Suppressor macrophage treated with lipopolysaccharide for 4 hours (primary cell): ENCODE measurements at regions not wholly inside any gene's neighbourhood (a gene's known extent, or its start where the extent isn't known, plus 50 kb on each side); places are given as distances from the start of the nearest gene placed in this dataset.
"Not testable (repeated sequence)": the region's sequence is repeated elsewhere in the genome, so short reads cannot be mapped to it uniquely, and the experiment has no call there.

Source experiments
- DNase-seq: peaks from one replicate; pipeline ENCODE4 v3.0.0-alpha.2; 2020

DNA sequence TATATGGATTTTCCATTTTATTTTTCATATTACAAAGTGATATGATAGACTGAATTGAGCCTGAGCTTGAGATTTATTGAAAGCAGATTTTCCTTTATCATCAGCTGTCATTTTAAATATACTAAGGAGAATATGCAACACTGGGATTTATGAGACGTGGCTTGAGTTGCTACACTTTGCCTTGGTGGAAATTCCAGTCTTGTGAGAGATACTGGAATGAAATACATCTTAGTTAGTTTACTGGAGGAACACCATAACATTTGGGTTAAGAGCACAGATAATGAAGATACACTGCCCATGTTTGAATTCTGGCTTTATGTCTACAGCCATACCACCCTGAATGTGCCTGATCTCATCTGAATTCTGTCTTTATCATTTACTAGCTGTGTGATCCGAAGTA, 86.5 kb upstream of the IFNGR1 start:
- DNase-seq: peak; percentile 34

DNA sequence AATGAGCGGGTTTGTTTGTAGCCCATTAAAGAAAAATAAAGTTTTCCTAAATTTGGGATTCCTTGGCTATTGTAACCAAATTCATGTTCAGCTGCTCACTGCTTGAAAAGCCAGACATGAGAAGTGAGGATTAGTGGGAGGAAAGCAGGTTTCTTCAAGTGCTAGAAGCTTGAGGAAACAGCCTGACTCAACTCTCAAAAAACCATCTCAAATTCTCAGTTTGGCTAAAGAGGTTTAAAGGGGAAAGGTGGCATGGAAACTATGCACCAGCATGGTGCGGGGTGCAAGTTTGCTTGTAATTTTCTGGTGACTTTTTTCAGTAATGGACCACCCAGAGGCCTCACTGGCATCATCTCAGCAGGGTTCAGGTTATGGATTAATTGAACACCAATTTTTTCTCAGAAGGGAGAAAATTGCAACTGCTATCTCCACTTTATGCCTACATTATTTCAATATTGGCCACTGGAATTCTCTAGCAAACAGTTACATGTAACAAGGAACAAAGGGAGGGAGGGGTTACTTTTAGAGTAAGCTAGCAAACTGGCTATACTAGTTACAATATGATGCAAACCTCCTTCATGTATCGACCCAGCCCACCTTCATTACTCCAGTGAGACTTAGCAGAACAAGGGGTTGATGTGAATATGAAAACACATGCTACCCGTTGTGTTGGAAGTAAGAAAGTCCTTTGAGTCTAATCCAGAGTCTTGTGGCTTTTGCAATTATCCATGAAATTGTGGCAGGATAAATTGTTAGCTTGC, 85.0 kb upstream of the IFNGR1 start:
- DNase-seq: no peak

DNA sequence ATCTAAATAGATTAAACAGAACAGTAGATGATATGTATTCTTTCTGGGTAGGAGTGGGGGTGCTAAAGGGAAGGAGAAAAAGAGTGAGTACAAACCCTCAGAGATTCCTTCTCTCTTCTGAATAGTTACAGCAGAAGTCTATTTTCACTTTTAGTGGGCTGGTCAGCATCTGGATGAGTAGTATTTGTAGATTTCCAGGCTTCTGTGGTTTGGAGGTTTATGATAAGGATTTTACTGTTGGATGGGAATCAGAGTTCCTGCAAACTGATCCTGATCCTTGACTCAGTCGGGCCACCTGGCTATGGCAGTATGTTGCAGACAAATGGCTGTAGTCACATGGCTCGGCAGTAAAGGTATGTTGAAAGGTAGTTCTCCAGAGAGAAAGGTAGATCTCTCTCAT, 84.3 kb upstream of the IFNGR1 start:
- no peak for DNase-seq

DNA sequence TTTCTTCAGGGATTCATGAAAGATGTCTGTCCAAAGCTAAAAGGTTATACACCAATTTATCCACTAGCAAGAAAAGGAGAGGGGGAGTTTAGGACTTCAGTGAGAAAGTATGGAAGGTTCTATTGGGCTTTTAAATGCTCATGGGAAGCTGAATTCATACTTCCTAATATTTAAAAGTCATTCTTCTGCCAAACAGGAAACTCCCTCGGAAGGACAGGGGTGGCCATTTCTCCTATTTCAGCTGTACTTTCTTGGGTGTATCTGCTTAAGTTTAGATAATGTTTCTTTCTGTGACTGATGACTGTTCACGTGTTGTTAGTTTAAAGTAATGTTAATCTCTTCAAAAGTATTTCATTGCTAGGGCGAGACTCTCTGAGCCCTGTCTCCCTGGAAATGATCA, 80.5 kb upstream of the IFNGR1 start:
- DNase-seq: peak; percentile 25

DNA sequence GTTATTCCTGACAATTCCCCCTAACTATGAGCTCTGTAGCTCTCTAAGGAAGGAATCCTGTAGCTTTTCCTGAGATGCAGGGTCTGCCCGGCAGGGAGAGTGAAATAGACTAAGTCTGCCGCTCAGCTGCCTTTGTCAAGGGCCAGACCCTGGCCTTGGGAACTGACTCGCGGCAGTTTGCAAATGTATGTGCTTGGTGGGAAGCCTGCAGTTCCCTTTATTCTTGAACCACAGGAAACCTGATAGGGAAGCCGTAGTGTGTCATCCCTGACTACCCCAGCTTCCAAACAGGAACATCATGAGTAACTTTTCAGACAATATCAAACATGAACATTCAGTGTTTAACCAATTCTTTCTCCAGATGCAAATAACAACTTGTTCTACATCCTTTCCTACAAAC, 78.7 kb upstream of the IFNGR1 start:
- peak; percentile 87 for DNase-seq

DNA sequence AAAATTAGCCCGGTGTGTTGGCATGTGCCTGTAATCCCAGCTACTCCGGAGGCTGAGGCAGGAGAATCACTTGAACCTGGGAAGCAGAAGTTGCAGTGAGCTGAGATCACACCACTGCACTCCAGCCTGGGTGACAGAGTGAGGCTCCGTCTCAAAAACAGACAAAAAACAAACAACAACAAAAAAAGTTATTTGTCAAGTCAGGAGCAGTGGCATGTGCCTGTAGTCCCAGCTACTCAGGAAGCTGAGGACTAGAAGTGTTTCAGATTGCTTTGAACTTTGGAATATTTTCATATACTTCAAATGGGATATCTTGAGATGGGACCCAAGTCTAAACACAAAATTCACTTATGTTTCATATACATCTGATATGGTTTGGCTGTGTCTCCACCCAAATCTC, 73.1 kb upstream of the IFNGR1 start:
- DNase-seq: not testable (repeated sequence)

DNA sequence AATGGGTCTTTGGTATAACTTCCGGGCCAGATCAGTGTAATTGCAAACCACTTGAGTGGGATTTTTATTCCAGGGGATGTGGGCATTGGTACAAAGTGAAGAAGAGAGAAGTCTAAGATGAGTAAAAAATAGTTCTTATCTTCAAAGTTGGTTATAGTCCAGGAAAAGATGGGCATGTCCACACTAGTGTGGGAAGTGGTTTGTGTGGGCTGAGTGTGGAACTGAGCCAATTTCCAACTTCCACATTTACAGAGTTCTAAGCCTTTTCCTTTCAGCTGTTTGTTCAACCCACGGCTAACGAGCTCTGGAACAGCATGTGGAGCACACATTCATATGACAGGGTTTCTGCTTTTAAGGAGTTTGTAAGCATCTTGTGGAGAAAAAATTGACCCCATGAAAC, 72.3 kb upstream of the IFNGR1 start:
- peak; percentile 94 for DNase-seq

DNA sequence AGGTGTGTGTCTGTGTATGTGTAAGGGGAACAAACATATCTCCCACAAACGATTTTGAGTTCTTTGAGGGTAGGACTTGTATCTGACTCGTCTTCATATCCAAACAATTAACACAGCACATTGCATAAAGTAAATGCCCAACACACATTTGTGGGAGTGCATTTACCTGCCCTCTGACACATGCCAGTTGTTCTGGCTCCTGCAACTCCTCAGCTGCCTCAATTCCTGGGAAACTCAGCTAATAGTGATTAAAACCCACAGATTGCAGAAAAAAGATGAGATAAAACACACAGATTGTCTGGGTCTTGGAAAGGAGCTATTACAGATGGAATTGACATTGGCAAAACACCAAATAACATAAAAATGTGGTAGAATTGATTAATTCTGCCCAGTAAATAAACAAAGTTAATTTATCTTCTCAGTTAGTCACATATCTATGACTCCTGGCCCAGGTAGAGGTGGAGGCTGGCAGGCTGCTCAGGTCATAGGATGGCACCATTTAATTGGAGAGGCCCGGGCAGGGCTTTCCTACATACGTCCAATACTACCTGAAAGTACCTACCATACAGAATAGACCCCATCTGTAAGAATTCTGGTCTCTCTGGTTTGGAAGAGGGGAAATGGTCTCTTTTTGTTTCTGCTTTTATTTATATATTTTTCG, 71.5 kb upstream of the IFNGR1 start:
- no peak for DNase-seq

DNA sequence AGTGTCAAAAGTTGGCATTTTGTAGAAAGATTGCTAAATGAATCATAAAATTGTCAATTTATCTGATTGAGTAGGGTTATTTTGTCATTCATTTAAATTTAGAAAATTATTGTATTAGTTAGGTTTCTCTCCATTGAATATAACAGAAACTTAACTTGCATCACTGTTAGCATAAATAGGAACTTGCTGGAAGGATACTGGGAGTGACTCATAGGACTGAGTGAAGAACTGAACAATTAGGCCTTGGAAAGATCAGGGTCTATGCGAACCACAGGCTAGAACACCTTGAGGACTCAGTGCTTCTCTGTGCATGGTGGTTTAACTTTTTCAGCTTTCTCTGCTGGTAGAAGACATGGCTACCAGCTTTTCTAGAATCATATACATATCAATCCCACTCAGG, 67.7 kb upstream of the IFNGR1 start:
- peak; percentile 74 for DNase-seq

DNA sequence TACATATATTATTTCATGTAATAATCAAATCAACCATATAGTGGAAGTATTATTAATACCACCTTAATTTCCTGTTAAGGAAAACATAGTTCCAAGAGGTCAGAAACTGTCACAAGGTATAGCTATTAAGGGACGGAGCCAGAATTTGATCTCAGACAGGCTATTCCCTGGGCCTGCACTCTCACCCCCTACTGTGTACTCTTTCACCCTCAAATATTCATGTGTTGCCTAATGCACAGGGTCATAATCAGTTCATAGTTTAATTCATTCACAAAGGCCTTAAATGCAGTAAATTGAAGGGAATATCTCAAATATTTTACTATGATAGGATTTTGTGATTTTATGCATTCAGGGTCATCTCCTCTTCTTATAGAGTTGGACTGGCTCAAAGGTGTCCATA, 67.2 kb upstream of the IFNGR1 start:
- DNase-seq: no peak

DNA sequence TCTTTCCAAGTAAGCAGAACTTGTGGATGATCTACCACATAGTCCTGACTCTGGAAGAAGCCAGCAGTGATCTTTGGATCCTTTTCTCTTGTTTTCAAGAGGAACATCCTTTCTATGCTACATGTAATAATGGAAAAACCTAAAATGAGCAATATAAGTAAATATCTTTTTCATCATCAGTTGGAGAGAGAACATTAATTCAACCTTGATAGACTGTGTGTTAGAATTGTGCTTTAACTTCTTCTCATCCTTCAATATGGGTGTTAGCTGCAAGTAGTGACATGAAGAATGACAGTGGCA, 65.6 kb upstream of the IFNGR1 start:
- no peak for DNase-seq

DNA sequence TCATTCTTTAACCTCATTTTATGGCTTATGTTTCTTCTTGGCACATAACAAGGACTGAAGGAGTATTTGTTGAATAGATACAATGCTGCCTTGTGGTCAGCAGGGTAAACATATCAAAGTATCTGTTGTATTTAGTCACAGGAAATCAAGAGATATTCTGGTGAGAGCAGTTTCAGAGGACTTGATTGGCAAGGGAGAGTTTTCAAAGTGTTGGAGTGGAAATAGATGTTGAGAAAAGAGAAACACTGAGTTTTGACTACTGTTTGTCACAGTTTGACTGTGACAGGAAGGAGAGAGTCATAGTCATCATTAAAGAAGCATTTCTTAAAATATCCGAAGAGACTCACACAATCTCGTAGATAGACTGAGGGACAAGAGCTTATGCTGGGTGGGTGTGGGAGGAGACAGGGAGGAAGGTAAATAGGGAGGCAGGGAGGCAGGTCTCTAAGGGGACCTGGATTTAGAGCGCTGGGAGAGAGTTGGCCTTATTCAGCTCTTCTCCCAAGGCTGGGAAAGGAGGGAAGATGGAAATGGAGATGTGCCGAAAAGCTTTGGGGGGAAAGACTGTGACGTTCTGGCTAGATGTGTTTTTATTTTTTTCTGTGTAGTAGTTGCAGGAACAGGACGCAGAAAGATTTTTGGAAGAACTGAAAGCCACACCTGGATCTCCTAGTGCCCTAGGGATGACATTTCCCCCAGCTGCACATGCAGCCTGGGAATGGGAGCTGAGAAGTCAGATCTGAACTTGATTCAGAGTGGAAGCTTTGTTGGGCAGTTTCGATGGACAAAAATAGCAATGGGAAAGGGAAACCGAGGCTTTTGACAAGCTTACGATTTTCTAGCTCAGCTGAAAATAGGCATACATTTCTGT, 65.0 kb upstream of the IFNGR1 start:
- DNase-seq: peak; percentile 49

DNA sequence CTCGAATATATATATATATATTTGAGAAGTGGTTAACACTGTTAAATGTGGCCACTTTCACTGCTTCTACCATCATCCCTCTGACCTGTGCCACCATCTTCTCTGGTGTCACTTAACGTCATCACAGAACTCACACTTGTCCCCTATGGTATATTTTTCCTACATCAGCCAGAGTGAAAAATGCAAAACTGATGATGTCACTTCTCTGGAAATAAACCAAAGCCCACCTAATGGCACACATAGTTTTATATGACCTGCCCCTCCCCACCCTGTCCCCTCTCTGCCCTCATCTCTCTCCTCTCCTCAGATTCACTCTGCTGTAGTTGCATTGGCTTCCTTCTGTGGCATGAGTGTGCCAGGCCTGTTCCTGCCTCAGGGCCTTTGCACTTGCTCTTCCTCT, 63.9 kb upstream of the IFNGR1 start:
- DNase-seq: no peak

DNA sequence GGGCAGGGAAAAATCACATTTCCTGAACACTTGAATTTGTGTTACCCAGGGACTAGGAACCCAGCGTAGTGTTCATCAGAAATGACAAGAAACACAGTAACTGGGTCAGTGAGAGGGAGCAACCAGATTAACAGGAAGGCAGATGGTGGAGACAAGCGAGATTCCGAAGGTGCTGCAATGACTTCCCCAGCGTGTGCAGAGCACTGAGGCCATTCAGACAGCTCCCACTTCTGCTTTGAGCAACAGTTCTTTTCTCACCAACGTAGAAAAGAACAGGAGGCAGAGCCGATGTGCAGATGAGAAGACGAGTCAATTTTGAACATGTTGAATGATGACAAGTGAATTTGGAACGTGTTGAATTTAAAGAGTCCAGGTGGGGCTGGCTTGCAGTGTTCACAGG, 63.1 kb upstream of the IFNGR1 start:
- peak; percentile 63 for DNase-seq

DNA sequence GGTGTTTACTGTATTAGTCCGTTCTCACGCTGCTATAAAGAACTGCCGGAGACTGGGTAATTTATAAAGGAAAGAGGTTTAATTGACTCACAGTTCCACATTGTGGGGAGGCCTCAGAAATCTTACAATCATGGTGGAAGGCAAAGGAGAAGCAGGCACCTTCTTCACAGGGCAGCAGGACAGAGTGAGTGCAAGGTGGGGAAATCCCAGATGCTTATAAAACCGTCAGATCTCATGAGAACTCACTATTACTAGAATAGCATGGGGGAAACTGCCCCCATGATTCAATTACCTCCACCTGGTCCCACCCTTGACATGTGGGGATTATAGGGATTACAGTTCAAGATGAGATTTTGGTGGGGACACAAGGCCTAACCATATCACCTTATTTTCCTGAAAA, 60.1 kb upstream of the IFNGR1 start:
- not testable (repeated sequence) for DNase-seq

DNA sequence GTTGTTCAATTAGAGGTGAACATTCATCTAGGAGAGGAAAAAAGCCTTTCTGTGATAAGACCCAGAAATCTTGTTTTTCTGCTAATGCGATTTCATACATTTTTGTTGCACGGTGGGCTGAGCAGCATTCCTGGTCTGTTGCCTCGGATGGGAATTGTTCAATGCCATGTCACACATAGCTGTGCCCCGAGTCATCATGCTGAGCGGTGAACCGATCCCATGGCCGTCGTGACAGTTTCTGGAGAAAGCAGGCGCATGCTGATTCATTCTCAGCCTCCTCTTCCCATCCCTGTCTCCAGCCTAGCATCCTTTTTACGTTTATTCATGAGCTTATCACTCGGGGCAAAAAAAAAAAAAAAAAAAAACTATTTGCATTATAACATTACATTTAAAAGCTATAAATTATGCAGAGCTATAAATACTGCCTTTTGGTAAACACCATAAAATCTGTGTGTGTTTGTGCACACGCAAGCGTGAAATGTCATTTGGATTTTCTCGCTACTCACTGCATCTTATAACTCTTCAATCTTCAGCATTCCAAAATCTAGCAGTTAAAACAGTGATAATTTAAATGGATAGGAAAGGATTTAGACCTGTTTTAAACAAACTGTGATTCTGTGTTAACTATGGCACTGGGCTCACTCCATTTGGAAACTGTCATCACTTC, 58.9 kb upstream of the IFNGR1 start:
- no peak for DNase-seq

DNA sequence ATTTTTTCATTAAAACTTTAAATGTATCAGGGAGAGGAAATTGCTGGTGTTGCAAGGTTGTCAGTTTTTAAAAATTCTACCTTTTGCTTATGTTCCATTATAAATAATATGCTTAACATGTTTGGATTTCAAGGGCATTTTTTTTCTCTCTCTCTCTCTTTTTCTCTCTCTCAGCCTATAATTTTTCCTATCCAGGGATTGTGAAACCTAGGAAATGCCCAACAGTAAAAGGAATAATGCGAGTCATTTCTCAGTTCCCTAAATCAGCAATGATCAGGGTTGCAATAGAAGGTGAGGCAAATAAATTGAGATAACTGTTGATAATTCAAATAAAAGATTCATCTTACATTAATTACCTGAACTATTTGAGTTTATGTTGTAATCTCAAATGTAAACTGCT, 53.2 kb upstream of the IFNGR1 start:
- peak; percentile 75 for DNase-seq

DNA sequence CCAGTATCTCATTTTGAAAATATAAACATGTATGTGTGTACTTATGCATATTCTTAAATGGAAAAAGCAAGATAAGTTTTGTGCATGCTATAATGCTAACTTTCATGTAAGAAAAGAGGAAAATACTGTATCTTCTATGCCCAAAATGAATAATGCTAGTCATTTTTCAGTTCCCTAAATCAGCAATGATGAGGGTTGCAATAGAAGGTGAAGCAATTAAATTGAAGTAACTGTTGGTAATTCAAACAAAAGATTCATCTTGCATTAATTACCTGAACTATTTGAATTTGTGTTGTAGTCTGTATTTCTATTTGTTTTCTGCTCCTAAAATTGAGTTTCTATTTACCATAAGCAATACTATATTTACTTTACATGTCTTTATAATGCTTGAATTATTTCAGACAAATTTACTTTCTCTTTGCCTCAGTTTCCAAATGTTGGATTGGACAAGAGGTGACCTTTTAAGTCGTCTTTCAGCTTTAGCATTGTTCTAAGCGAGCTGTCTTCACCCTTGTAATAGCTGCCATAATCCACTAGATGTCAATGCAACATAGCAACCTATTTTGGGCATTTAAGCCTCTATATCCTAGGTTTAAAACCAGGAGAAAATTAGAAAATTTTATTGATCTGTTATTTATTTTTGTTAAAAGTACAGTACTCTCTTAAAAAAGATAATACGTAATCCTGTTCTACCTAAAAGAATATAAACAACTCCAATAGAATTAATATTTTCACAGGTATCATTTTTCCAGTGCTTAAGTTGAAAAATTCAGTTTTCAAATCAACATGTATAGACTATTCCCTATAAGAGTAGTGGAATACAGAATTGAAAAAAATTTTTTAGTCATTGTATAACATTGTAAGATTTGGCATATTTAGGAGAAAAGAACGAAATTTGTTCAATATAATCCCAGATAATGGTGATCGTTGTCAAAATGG, 52.3 kb upstream of the IFNGR1 start:
- DNase-seq: peak; percentile 65

DNA sequence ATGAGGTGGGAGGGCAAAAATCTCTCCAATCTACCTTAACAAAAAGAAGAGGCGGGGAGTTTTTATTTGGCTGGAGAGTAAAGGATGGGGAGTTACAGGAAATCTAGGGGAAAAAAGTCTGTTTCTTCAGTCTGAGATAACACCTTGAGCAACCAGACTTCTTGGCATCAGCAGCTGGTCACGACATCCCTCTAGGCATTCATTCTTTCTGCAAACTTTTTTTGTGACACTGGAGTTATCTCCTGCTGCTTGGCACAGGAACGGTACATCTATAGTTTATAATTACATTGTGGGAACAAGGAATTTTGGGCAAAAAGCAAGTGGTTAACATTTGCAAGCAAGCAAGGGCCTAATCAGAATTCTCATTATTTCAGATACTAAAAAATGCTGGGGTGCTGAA, 50.6 kb upstream of the IFNGR1 start:
- DNase-seq: no peak

DNA sequence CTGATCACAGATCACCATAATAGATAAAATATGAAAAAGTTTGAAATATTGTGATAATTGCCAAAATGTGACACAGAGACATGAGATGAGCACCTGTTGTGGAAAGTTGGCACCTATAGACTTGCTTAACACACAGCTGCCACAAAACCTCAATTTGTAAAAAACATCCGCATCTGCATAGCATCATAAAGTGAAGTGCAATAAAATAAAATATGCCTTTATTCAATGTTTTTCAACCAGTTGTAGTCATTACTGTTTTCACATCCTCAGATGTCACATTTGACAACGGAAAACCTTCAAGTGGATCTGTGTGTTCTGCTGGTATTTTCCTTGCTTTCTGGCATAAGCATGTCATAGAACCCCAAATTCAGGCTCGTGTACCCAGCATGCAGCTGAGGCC, 50.2 kb upstream of the IFNGR1 start:
- DNase-seq: no peak
